ENCODE measurements at regions not wholly inside any gene's neighbourhood (a gene's known extent, or its start where the extent isn't known, plus 50 kb on each side); places are given as distances from the start of the nearest gene placed in this dataset.

DNA sequence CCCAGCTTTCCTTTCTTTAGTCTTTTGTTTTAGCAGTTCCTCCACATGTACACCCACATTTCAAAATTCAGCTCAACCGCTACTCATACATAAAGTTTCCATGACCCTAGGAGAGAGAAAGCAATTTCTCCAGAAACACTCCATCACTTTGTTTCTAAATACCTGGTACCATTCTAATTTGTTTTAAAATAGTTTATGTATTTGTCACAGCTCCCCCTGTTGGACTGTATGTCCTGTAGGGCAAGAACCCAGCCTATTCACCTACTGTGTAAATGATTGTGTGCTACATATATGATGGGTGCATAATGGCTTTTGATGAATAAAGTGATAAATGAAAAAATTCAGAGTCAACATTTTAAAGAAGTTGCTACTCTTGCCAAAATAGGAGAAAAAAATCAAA is 139.1 kb downstream of the COX7C start:
- TF ChIP-seq, protein P1, sequence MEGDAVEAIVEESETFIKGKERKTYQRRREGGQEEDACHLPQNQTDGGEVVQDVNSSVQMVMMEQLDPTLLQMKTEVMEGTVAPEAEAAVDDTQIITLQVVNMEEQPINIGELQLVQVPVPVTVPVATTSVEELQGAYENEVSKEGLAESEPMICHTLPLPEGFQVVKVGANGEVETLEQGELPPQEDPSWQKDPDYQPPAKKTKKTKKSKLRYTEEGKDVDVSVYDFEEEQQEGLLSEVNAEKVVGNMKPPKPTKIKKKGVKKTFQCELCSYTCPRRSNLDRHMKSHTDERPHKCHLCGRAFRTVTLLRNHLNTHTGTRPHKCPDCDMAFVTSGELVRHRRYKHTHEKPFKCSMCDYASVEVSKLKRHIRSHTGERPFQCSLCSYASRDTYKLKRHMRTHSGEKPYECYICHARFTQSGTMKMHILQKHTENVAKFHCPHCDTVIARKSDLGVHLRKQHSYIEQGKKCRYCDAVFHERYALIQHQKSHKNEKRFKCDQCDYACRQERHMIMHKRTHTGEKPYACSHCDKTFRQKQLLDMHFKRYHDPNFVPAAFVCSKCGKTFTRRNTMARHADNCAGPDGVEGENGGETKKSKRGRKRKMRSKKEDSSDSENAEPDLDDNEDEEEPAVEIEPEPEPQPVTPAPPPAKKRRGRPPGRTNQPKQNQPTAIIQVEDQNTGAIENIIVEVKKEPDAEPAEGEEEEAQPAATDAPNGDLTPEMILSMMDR (conservative IDR thresholded peaks at IDR 0.05; ENCODE audit: low read length), result peak; percentile 57
- TF ChIP-seq EZH2phosphoT487 (IDR thresholded peaks at IDR 0.05; ENCODE audit: borderline replicate concordance, low read depth, low read length), result no peak

All from OCI-LY7 (cell line).